ENCODE measurements at regions not wholly inside any gene's neighbourhood (a gene's known extent, or its start where the extent isn't known, plus 50 kb on each side); places are given as distances from the start of the nearest gene placed in this dataset.

DNA sequence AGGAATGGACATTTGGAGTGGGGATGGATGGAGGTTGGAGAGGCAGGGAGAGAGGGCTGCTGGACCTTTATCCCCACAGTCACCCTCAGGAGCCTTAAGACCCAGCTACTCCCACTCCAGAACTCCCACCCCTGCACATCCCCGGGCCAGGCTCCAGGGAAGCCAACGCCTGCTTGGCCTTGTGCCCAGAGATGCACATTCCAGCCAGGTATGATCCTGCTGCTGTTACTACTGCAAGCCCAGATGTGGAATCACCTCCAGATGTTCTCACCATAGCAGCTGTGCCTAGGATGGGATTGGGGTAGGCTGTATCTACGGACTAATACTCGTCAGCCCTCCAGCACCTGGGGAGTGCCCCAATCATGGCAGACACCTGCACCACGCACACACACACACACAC, 71.7 kb downstream of the ZFP36L2 start:
- TF ChIP-seq CTCF (IDR thresholded peaks at IDR 0.05 in 2 of 3, conservative IDR thresholded peaks at IDR 0.05 in 1 of 3; ENCODE audit: borderline replicate concordance in 1 of 3, insufficient read depth in 1 of 3, low read depth in 2 of 3, low read length in 2 of 3), result no peak
- TF ChIP-seq REST (IDR thresholded peaks at IDR 0.05; ENCODE audit: low read depth), result no peak
- no peak for TF ChIP-seq EZH2phosphoT487 (IDR thresholded peaks at IDR 0.05; ENCODE audit: borderline replicate concordance)
- no peak for TF ChIP-seq FOSL1 (IDR thresholded peaks at IDR 0.05; ENCODE audit: low read depth)
- TF ChIP-seq POLR2A (IDR thresholded peaks at IDR 0.05; ENCODE audit: borderline replicate concordance, extremely low read depth, insufficient read depth, insufficient read length), result no peak
- no peak for TF ChIP-seq ZNF274 (IDR thresholded peaks at IDR 0.05; ENCODE audit: low read depth, low read length)
- no peak for TF ChIP-seq RAD21 (IDR thresholded peaks at IDR 0.05; ENCODE audit: low read depth)
- no peak for TF ChIP-seq EZH2 (IDR thresholded peaks at IDR 0.05)
- TF ChIP-seq ZBTB33 (IDR thresholded peaks at IDR 0.05; ENCODE audit: extremely low read depth, insufficient replicate concordance, low read length), result no peak
- TF ChIP-seq, protein P1, sequence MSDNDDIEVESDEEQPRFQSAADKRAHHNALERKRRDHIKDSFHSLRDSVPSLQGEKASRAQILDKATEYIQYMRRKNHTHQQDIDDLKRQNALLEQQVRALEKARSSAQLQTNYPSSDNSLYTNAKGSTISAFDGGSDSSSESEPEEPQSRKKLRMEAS (IDR thresholded peaks at IDR 0.05), result no peak
- TF ChIP-seq POLR2AphosphoS5 (IDR thresholded peaks at IDR 0.05; ENCODE audit: low read depth, low read length), result no peak
